IMR-90 (cell line): ENCODE measurements at regions not wholly inside any gene's neighbourhood (a gene's known extent, or its start where the extent isn't known, plus 50 kb on each side); places are given as distances from the start of the nearest gene placed in this dataset.

Experiments used
- BHLHE40 ChIP-seq: fragments of 150-350 bp; IDR thresholded peaks from 2 replicates; pipeline ENCODE4 v1.6.1; 2016; ENCODE audit warnings: mild to moderate bottlenecking, low read depth, low read length
- CEBPB ChIP-seq: IDR thresholded peaks from 2 replicates; pipeline ENCODE4 v1.6.1; 2012; ENCODE audit warnings: low read depth, low read length, improper control_type of control experiment
- CTCF ChIP-seq: conservative IDR thresholded peaks from 2 replicates; pipeline ENCODE4 v1.5.1; 2012; ENCODE audit warnings: mild to moderate bottlenecking, low read depth, low read length, improper control_type of control experiment
- MAZ ChIP-seq: IDR thresholded peaks from 2 replicates; pipeline ENCODE4 v1.6.1; 2012; ENCODE audit warnings: low read depth, mild to moderate bottlenecking, low read length, improper control_type of control experiment, moderate library complexity, borderline replicate concordance
- POLR2A ChIP-seq: IDR thresholded peaks from 2 replicates; pipeline ENCODE4 v1.6.1; 2012; ENCODE audit warnings: mild to moderate bottlenecking, low read depth, low read length
- RAD21 ChIP-seq: IDR thresholded peaks from 2 replicates; pipeline ENCODE4 v1.6.1; 2012; ENCODE audit warnings: low read length, improper control_type of control experiment
- USF2 ChIP-seq: fragments of 150-350 bp; IDR thresholded peaks from 2 replicates; pipeline ENCODE4 v1.6.1; 2017; ENCODE audit warnings: mild to moderate bottlenecking, antibody characterized with exemption, low read length, low read depth

- no peak for TF ChIP-seq CTCF
- no peak for TF ChIP-seq POLR2A
- no peak for TF ChIP-seq MAZ
- no peak for TF ChIP-seq USF2
- TF ChIP-seq BHLHE40, result no peak
- no peak for TF ChIP-seq RAD21
- no peak for TF ChIP-seq CEBPB
Observed at GRCh38 chr4:159770401-159770800, 667.5 kb downstream of the RAPGEF2 start.
